ENCODE measurements at regions not wholly inside any gene's neighbourhood (a gene's known extent, or its start where the extent isn't known, plus 50 kb on each side); places are given as distances from the start of the nearest gene placed in this dataset.
"Not testable (repeated sequence)": the region's sequence is repeated elsewhere in the genome, so short reads cannot be mapped to it uniquely, and the experiment has no call there.

DNA sequence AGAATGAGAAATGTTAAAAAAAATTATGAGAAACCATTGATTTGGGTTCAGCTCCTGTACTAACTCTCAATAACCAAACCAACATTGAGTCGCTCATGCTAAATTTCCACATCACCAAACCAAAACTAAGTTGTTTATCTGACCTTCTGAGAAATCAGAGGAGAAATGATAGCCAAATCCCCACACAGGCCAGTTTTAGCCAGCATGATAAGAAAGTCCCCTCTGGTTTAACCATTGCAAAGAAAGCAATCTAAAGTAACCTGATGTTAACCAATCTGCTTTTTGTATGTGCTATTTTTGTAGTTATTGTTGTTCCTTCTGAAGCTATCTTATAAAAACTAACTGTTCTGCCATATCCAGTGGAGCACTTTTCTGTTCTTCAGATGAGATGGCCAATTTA lies 599.7 kb downstream of the SLC16A7 start:
- DNase-seq (ENCODE audit: low read depth) = no peak

DNA sequence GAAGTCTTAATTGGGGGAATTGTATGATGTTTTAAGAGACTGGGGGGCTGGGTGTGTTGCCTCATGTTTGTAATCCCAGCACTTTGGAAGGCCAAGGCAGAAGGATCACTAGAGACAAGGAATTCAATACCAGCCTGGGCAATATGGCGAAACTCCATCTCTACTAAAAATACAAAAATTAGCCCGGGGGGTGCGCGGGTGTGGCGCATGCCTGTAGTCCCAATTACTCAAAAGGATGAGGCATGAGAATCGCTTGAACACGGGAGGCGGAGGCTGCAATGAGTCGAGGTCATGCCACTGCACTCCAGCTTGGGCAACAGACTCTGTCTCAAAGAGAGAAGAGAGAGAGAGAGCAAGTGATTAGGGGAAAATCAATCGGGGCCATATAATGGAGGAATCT lies 600.5 kb downstream of the SLC16A7 start:
- no peak for DNase-seq (ENCODE audit: low read depth)

- peak; percentile 39 for DNase-seq (ENCODE audit: low read depth)
Observed at GRCh38 chr12:60197589-60197988, 601.8 kb downstream of the SLC16A7 start.

GRCh38 chr12:60201891-60202290 lies 606.1 kb downstream of the SLC16A7 start:
- peak; percentile 59 for DNase-seq (ENCODE audit: low read depth)

DNA sequence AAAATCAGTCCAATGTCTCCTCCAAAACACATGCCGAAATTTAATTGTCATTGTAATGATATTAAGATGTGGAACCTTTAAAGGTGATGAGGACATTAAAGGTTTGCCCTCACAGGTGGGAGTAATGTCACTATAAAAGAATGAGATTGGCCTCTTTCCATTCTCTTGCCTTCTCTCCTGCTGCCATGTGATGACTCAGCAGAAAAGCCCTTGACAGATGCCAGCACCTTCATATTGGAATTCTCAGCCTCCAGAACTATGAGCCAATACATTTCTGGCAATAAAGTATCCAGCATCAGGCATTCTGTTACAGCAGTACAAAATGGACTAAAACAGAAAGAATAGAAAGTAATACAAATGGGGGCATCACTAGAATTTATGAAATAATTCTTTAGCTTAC lies 609.7 kb downstream of the SLC16A7 start:
- peak; percentile 35 for DNase-seq (ENCODE audit: low read depth)

DNA sequence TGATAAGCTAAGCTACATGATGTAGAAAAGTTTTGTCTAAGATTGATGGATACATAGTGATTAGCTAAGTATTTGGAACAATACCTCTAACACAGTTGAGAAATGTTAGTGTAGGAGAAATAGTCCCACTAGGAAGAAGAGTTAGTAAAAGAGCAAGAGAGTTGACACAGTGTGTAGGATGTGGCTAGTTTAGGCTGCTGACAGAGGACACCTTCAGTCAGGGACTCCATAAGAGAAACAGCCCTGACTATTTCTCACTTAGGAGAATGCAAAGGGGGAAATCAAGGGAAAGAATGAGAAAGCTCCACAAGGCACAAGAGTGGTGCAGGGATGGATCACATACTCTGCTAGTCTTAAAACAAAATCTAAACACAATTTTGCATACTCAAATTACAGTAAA lies 613.7 kb downstream of the SLC16A7 start:
- no peak for DNase-seq (ENCODE audit: low read depth)

DNA sequence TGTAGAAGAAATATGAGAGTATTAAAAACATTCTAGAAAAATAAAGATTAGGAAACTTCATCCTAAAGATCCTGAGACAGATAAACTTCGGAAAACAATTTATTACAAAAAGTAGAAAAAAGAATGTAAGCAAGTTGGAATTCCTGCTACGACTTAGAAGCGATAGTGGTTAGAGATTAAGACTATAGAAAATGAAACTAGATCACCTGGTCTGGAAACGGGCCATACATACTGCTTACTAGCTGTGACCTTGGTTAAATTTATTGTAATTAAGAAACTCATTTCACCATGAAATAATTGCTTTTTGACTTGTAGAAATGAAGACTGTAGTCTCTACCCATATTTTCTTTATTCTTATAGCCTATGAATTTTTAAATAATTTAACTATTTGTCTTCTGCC lies 614.1 kb downstream of the SLC16A7 start:
- DNase-seq (ENCODE audit: low read depth) = no peak

GRCh38 chr12:60210756-60211155 lies 614.9 kb downstream of the SLC16A7 start:
- no peak for DNase-seq (ENCODE audit: low read depth)

- DNase-seq (ENCODE audit: low read depth) = no peak
Observed at GRCh38 chr12:60211244-60211643, 615.4 kb downstream of the SLC16A7 start.

- DNase-seq (ENCODE audit: low read depth) = no peak
Observed at GRCh38 chr12:60212159-60213000, 616.6 kb downstream of the SLC16A7 start.

GRCh38 chr12:60213272-60213671 lies 617.4 kb downstream of the SLC16A7 start:
- DNase-seq (ENCODE audit: low read depth) = not testable (repeated sequence)

GRCh38 chr12:60216226-60216625 lies 620.4 kb downstream of the SLC16A7 start:
- DNase-seq (ENCODE audit: low read depth) = no peak

DNA sequence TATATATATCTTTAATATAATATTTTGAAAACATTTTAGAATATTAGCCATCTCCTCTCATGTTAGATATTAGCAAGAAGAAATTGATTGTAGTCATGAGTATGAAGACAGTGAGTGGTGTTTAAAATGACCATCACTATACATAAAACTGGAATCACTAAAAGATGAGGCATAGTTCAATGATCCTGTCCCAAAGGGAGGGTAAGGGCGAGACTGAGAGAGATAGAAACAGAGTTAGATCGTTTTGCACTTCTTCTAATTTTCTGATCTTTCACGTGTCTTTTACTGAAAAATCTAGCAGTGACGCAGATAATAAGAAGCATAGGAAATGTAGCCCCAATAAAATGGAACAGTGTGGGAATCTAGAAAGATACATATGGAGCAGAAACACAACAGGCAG lies 627.4 kb downstream of the SLC16A7 start:
- DNase-seq (ENCODE audit: low read depth) = no peak

GRCh38 chr12:60225216-60226000 lies 629.6 kb downstream of the SLC16A7 start:
- DNase-seq (ENCODE audit: low read depth) = no peak

- no peak for DNase-seq (ENCODE audit: low read depth)
Observed at GRCh38 chr12:60227916-60228315, 632.1 kb downstream of the SLC16A7 start.

DNA sequence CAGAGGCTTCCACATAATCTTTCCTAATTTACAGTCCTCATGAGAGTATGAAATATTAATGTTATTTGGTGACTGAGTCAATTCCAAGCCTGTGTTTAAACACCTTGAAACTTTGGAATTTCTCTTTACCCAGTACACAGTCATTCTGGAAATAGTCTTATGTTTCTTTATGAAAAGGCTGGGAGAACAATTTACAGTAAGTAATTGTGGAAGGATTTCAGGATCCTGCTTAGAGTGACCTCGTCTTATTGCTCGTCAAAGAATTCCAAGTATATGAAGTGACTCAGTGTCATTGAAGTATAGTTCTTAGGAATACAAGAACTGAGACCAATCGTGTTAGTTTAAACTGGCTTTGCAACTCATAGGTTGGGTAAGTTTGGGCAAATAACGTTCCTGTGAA lies 634.2 kb downstream of the SLC16A7 start:
- no peak for DNase-seq (ENCODE audit: low read depth)

DNA sequence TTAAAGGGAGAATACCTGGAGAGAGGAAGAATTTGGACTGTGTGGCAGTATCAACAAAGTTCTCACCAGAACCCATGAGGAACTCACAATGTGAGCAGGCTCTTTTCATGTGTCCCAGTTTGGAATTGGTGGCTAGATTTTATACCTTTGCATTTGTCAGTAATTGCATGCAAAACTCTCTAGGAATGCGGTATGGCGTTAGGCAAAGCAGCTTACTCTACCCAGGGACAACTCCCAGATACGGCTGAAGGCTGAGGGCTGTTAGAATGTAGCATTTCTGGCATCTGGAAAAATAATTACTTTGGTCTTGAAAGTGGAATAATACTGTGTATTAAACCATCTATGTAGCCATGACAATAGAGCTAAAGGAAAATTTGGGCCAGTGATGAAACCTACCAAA lies 635.5 kb downstream of the SLC16A7 start:
- no peak for DNase-seq (ENCODE audit: low read depth)

- no peak for DNase-seq (ENCODE audit: low read depth)
Observed at GRCh38 chr12:60231976-60232907, 636.4 kb downstream of the SLC16A7 start.

- not testable (repeated sequence) for DNase-seq (ENCODE audit: low read depth)
Observed at GRCh38 chr12:60234611-60235195, 638.9 kb downstream of the SLC16A7 start.

DNA sequence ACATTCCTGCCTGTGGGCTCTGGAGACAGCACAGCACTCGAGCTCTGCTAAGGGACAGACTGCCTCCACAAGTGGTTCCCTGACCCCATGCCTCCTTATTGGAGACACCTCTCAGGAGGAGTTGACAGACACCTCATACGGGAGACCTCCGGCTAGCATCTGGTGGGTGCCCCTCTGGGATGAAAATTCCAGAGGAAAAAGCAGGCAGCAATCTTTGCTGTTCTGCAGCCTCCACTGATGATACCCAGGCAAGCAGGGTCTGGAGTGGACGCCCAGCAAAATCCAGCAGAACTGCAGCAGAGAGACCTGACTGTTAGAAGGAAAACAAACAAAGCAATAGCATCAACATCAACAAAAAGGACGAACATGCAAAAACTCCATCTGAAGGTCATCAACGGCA lies 639.4 kb downstream of the SLC16A7 start:
- no peak for DNase-seq (ENCODE audit: low read depth)

DNA sequence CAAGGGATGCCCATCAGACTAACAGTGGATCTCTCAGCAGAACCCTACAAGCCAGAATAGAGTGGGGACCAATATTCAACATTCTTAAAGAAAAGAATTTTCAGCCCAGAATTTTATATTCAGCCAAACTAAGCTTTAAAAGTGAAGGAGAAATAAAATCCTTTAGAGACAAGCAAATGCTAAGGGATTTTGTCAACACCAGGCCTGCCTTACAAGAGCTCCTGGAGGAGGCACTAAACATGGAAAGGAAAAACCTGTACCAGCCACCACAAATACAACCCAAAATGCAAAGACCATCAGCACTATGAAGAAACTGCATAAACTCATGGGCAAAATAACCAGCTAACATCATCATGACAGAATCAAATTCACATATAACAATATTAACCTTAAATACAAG lies 640.6 kb downstream of the SLC16A7 start:
- DNase-seq (ENCODE audit: low read depth) = not testable (repeated sequence)

GRCh38 chr12:60240891-60241290 lies 645.1 kb downstream of the SLC16A7 start:
- DNase-seq (ENCODE audit: low read depth) = no peak
